ENCODE measurements at regions not wholly inside any gene's neighbourhood (a gene's known extent, or its start where the extent isn't known, plus 50 kb on each side); places are given as distances from the start of the nearest gene placed in this dataset.

DNA sequence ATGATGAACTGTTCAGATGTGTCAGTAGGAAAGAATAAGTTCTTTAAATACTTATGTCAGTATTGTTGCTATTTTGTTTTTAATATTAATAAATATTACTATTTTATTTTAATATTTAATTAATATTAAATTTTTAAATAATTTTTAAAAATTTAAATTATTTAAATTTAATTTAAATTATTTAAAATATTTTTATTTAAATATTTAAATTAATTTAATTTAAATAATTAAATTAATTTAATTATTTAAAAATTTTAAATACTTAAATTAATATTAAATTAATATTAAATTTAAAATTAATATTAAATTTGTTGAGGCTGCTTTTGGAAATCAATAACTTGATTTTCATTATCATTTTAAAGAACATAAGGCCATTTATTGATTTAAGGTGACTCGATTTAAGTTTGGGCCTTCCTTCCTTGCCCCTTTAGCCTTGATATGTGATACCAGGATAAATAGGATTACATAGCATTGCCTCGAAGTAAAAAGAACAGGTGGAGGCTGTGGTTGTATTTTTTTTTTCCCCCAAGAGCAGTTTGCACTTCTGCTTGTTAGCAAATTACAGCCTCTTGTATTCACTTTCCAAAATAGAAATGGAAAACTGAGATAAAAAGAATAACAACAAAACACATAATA is 915.2 kb downstream of the TTLL7 start:
- TF ChIP-seq POLR2AphosphoS5 (IDR thresholded peaks at IDR 0.05; ENCODE audit: low read depth, low read length) (no peak), POLR2A (IDR thresholded peaks at IDR 0.05; ENCODE audit: low read depth, low read length) (no peak)
